GM18520 (cell line): ENCODE measurements at regions not wholly inside any gene's neighbourhood (a gene's known extent, or its start where the extent isn't known, plus 50 kb on each side); places are given as distances from the start of the nearest gene placed in this dataset.

Source experiments
- ATAC-seq: cut with Tn5 transposase; IDR thresholded peaks from one replicate; pipeline ENCODE4 v1.9.1; 2021; ENCODE audit not compliant: unreplicated experiment

DNA sequence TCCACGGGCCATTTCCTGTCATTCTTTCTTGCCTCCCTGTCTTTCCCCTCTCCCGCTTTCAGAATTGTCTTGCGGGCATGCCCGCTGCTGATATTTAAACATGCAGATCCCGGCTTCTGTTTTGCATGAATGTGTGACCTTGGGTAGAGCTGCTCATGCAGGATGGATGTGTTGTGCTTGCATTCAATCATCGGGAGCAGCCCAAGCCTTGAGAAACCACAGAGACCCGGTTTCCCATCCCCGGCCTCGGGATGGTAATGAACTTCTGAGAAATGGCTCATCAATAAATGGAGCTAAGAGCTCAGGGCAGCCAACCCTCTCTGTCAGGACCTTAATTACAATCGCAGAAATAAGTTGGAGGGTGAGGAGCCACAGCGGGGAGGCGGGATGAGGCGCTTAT lies 303.7 kb upstream of the TNRC6C start:
- ATAC-seq = no peak

DNA sequence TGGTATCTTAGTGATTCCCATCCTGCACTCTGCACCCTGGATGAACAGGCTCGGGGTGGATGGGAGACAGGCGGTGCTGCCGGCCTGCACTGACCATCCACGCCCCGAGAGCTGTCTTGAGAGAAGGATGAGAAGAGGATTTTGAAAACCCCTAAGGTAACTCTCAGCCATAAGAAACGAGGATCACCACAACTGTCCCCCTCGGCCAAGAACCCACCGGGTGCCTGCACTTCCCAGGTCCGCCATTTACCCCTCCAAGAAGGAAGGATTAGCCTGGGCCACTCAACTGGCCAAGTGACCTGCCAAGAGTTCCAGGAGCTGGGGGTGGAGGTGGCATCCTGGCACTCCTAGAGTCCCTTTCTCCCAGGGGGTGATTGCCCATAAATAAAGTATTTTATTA lies 302.4 kb upstream of the TNRC6C start:
- no peak for ATAC-seq

DNA sequence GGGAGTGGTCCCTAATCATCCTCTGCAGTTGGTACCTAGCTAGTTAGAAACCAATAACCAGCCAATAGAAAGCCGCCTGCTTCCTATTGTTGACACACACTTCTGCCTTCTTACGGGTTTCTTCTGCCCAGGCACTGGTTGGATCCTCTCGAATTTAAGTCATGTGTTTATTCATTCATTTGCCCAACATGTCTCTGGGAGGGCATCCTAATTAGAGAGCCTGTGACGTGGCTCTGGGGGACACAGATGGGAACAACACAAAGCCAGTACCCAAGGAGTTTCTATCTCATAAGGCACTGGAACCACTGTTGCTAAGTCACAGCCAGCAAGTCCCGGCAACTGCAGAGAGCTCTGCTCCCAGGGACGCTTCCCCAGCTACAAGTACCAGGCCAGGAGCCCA lies 300.7 kb upstream of the TNRC6C start:
- no peak for ATAC-seq

DNA sequence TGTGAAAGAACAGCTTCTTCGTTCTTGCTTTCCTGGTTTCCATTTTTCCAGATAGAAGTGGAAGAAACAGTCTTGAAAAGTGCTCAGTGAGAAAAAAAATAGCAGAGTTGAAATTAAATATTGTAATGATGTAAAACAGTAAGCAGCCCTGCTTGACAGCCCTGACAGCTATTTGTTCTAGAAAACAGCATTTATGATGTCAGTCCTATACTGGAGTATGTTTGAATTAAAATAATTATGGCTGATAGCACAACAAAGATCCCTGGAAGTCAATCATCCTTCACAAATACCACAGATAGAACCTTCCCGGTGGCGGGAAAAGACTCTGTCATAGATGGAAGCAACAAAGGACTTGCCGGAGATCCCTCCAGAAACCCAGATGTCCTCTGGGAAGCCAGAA lies 298.0 kb upstream of the TNRC6C start:
- ATAC-seq = no peak

DNA sequence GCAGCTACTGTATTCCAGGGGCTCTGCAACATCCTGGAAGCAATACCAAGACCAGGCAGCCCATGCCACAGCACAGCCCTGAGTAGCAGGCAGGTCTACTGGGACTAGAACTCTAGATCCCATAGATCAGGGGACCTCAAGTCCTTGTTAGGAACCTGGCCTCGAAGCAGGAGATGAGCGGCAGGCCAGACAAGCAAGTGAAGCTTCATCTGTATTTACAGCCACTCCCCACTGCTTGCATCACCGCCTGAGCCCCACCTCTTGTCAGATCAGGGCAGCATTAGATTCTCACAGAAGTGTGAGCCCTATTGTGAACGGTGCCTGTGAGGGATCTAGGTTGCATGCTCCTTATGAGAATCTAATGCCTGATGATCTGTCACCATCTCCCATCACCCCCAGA lies 295.7 kb upstream of the TNRC6C start:
- no peak for ATAC-seq

DNA sequence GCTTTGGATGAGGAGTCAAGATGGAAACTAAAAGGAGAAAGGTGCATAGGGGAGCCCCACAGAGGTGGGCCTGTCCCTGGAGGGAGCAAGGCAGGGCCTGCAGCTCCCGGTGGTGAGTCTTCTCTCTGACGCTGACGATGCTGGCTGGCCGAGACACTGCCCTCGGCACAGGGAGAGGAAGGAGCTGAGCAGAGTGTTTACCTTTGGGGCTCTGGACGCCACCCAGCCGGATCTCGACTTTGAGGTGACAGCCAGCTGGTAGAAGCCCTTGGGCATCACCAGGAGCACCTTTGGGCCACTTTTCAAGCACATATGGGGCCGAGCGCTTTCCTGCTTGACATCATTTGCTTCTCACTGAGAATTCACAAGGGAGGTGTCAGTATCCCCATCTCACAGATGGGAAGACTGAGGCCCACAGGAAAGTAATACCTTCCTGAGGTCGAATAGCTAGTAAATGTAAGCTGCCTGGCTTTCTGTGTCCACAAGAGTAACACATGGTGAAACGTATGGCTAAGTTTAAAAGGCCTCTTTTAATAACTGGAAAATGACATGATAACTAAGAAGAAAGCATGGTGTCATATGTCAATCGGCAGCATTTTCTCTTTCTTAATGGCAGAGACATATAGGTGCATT lies 294.3 kb upstream of the TNRC6C start:
- ATAC-seq = no peak

DNA sequence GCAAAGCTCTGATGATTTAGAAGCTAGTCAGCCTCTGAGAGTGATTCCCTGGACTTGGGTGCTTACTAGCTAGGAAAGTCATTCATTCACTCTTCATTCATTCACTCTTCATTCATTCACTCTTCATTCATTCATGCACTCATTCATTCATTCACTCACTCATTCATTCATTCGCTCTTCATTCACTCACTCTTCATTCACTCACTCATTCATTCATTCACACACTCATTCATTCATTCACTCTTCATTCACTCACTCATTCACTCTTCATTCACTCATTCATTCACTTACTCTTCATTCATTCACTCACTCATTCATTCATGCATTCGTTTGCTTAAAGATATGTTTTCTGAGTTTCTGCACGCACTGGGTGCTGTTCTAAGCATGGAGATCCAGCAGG lies 292.7 kb upstream of the TNRC6C start:
- no peak for ATAC-seq

DNA sequence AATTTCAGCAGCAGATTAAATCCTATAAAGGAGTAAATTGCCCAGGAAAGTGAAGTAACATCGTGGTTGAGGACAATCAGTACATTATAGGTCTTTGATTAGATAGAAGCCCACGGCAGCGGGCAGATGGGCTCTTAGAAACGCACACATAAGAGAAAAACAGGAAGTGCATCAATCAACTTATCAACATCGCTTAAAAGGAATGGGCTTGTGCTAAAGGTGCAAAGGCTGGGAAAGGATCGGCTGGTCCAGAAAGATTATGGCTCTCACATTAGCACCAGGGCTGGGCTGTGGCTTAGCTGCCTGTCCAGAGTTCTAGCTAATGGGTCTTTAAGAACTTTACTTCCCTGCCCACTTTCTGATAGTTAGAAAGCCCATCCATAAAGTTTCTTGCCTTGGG lies 292.0 kb upstream of the TNRC6C start:
- no peak for ATAC-seq

DNA sequence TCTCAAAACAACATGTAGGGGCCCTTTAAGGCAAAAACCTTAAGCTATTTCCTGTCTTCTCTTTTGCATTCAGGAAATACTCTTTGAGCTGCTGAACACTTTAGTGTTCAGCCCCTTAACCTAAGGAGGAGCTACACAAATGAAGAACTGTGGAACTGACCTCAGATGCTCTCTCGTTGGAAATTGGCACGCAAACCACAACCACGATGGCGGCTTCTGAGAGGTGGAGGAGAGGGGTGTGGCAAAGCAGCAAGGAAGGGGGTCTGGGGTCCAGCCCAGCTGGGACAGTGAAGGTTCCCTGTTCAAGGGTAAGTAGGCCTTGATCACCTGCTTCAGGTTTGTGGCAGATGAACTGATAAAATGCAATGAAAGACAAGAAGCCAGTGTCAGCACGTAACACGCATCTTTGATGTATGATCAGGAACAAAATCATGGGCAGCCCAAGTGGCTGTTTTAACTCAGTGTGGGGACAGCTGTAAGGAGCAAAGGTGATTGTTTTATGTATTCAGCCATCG lies 291.6 kb upstream of the TNRC6C start:
- no peak for ATAC-seq

DNA sequence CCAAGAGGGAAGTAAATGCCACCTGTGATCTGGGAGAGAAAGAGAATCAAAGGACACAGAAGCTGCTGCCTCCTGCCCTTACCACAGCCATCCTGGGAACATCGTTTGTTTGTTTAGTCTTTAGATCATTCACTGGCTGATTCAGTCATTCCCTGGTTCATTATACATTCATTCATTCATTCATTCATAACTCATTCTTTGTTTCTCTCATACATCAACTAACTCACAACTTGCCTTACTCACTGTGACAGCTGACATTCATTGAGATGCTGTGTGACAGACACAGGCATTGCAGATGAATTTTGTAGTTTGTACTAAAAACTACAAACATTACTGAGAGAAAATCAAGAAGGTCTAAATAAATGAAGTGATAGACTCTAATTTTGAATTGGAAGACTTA lies 291.0 kb upstream of the TNRC6C start:
- ATAC-seq = no peak

DNA sequence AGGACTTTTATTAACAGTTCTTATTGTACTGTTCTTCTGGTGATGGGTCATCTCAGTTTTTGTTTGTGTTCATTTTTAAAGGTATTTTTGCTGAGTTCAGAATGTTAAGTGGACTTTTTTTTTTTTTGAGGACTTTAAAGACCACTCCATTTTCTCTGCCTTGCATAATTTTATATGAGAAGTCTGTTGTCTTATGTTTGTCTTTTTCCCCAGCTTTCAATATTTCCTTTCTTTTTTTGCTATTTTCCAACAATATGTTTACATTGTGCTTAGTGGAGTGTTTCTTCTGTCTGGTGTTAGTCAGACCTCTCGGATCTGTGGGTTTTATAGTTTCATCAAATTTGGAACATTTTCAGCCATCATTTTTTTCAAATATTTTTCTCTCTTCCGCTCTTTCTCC lies 290.0 kb upstream of the TNRC6C start:
- no peak for ATAC-seq

DNA sequence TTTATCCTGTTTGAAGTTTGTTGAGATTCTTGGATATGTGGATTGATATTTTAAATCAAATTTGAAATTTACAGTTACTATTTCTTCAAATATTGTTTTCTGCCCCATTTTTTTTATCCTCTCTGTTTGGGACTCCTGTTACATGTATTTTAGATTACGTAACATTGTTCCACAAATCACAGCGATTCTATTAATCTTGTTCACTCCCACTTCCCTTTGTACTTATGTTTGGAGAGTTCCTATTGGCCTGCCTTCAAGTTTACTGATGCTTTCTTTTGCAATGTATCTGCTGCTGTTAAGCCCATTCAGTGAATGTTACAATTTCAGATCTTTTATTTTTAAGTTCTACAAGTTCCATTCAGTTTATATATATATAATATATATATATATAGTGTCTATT lies 288.3 kb upstream of the TNRC6C start:
- ATAC-seq = no peak

DNA sequence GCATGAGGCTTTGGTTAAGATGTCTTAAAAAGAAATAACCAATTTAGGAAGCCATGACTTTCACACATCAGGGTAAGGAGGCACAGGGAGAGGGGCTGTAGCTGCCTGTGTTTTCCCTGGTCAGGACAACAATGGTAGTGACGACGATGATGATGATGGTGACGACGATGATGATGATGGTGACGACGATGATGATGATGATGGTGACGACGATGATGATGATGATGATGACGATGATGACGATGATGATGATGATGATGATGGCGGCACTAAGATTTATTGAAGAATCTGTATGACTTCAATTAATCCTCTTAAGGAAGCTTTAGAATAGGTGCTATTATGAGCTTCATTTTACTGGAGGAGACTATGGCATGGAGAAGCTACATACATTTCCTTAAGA lies 284.1 kb upstream of the TNRC6C start:
- no peak for ATAC-seq

DNA sequence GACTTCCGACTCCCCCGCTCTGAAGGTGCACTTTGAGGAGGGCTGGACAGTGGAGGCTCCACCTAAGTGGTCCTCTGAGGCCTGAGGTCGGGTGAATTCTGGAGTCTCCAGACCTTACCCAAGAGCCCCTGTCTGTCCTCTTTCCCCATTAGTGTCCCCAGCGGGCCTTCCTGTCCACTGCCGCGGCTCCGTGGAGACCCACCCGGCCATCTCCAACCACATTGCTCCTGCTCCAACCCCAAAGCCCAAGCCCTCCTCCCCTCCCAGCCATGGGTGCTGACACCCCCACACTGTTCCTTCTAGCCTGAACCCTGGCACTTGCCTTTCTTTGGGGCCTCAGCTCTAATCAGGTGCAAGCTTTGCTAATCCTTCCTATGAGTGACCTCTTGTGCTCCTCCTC lies 283.1 kb upstream of the TNRC6C start:
- no peak for ATAC-seq

DNA sequence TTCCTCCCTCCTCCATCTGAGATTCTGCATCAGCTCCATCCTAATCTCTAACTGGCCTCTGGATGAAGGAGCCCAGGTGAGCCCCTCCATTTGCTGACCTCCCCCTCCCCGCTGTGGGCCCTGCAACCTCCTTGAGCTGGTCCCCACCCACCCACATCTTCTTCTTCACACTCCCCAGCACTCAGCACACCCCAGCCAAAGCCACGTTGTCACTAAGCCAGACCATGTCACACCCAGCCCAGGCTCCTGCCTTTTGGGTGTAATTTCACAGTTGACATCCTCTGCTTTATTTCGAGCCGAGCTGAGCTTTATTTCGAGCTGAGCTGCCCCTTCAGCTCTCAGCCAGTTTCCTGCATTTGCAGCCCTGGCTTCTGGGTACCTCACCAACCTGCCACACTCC lies 282.7 kb upstream of the TNRC6C start:
- no peak for ATAC-seq

DNA sequence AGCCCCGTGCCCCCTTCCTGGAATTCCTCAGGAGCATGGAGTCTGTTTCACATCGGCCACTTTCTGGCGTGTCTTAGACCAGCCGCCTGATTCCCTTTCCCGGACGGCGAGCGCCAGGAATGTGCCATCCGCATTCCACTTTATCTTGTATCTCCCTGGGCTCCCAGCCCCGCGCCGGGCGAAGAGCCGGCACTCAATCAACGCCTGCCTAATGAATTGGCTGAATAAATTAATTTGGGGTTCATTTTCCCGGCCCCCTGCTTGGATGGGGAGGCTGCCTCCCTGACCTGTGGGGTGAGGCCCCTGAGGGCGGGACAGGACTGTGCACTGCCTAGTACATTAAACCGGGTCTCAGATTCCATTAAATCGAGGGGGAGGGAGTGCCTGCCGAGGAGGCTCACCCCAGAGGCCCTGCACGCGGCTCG lies 282.3 kb upstream of the TNRC6C start:
- no peak for ATAC-seq

DNA sequence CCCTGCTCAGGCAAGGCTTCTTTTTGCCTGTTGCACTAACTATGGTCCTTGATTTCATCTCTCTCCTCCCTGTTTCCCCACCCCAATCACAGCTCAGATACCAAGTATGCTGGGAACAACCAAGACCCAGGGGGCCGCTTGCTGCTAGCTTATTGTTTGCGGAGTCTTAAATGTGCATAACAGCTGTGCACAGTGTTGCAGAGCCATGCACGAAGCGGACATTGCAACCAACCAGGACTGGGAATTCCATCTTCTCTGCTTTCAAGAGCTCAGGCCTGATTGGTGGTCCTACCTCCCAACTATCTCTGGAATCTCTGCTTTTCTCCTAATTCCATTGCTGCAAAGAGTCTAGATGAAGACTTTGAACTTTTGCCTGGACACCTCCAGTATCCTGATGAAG lies 281.3 kb upstream of the TNRC6C start:
- no peak for ATAC-seq

DNA sequence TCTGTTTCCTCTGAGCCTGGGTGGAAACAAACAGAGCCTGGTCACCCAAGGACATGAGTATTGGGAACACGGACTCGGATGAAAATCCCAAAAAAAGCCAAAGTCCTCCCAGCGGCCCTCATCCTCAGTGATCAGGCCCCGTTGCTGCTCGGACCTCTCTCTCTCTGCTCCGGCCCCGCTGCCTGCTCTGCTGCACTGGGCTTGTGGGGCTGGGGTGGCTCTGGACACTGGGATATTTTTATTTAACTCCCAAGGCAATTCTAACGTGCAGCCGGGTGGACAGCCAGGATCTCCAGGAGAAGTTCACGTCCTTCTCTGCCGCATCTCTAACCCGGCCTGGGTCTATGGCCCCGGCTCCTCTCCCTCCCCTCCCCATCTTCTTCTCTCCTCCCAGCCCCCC lies 280.9 kb upstream of the TNRC6C start:
- no peak for ATAC-seq

DNA sequence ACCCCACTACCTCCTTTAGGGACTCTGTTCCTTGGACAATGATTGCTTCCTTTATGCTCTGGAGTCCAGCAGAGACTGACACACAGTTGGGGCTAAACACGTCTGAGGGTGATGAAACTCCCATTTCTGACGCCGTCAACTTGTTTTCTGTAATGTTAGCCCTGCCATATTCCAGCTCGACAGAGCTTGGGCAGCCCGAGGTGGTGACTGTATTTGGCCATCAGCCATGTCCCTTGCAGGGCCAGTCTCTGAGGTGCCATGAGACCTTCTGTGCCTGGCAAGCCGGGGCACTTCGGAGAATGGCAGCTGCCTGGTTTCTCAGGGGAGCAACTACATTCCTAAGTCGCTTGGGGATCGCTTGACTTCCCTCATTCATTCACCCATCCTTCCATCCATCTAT lies 278.9 kb upstream of the TNRC6C start:
- no peak for ATAC-seq

DNA sequence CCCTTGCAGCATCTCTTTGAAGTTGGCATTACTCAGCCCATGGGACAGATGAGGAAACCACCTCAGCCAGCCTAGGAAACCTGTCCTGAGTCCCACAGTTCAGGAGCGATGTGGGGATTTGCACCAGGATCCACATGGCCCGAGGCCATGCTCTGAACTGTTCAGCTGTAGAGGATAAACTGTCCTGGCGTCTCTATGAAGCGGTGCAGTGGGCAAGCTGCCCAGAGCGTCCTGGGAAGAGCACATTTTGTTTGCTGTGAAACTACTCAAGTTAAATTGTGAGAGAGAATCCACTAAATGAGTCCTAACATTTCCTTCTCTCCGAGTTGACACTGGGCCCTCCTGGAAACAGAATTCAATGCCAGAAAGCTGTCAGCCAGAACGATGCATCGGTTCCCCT lies 276.6 kb upstream of the TNRC6C start:
- ATAC-seq = no peak

DNA sequence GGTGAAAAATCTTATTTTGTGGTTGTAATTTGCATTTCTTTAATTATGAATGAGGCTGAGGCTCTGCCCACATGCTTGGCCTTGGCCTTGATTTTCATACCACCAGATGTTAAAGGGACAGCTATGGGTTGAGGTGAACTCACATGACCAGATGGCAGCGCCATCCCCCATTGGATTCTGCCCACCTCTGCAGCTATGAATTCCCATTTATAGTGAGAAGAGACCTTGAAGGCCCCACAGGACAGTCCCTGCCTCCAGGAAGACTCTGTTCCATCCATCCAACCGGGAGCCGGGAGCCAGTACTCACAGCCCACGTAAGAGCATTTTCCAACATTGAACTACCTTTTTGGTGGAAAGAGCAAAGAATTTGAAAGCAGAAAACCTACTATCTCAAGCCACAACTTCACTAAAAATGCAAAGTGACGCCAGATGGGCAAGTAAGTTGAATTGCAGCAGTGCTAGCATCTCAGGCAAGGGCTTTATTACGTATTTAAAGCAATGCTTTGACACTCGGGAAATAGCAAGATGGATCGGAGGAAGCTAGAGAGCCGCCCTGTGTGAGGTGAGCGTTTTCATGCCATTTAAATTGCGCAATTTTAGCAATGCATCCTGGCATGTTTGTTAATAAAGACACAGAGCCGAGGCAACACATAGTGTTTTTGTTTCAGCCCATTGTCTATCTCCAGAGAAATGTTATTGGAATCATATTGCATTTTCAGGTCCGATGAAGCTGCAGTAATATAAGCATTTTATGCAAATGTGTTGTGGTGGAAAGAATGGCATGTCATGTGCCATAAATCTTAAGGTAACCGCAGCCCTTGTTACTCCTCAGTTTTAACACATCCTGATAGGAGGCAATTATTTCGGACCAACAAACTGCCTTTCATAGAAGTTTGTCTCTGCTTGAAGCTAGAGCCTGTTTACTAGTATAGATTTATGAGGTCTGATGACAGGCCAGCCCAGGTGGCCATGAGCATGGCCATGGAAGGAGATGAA lies 273.4 kb upstream of the TNRC6C start:
- no peak for ATAC-seq

DNA sequence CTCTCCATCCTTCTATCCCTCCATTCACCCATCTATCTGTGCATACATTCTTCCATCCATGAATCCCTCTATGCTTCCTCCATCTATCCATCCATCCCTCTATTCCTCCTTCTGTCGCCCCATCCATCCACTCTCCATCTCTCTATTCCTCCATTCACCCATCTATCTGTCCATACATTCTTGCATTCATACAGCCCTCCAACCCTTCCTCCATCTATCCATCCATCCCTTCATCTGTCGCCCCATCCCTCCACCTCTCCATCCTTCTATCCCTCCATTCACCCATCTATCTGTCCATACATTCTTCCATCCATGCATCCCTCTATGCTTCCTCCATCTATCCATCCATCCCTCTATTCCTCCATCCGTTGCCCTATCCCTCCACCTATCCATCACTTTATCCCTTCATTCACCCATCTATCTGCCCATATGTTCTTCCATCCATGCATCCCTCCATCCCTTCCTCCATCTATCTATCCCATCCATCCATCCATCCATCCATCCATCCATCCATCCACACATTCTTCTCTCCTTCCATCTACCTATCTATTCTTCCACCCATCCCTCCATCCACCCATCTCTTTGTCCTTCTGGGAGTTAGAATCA lies 272.5 kb upstream of the TNRC6C start:
- no peak for ATAC-seq
